HepG2 (cell line): ENCODE measurements at regions not wholly inside any gene's neighbourhood (a gene's known extent, or its start where the extent isn't known, plus 50 kb on each side); places are given as distances from the start of the nearest gene placed in this dataset.

Source experiments
- ATAC-seq: fragments of 200-7000 bp; cut with Tn5 transposase; 3 replicates; pipeline ENCODE4 v1.9.1; 2020; ENCODE audit warnings: mild to moderate bottlenecking, moderate library complexity
- BruUV-seq: library from RNA; stranded (reverse); fragments of 400-500 nt; replicated peaks from 2 replicates; lab custom pipeline; 2021; lab: Mats Ljungman, UMichigan
- CTCF ChIA-PET: fragments of 300-600 bp; formaldehyde crosslinking; extraction: SDS; loops from one replicate; lab custom pipeline; 2021; ENCODE audit warnings: low total read pairs, inconsistent platforms, low intra/inter-chr PET ratio; lab: Yijun Ruan, JAX
- POLR2A ChIA-PET: fragments of 350-600 bp; sonication (Branson Sonifier 250); formaldehyde crosslinking; loops from one replicate; lab custom pipeline; 2020; ENCODE audit warnings: antibody characterized with exemption, inconsistent platforms; lab: Yijun Ruan, JAX
- DNase-seq: peaks from one replicate; pipeline ENCODE4 v3.0.0-alpha.2; 2015; ENCODE audit warnings: low spot score
- FAIRE-seq: peaks from 3 replicates; lab custom pipeline; 2011; peaks lifted over from hg19 to GRCh38; lab: Jason Lieb, UNC
- H2AFZ ChIP-seq: one replicate; pipeline ENCODE4 v1.6.1; 2011; ENCODE audit warnings: low read length, inconsistent platforms
- H3K27ac ChIP-seq: fragments of 300-600 bp; 3 replicates; pipeline ENCODE4 v1.8.0; 2011; ENCODE audit warnings: mixed run types, mild to moderate bottlenecking, mixed read lengths, low read length, inconsistent platforms; ENCODE audit not compliant: insufficient read depth; ENCODE audit errors: extremely low read length
- H3K27me3 ChIP-seq, 2 experiments: fragments of 200-600 bp in 1 of 2; 2 replicates in 1 of 2; 3 replicates in 1 of 2; pipeline versions ENCODE4 v1.6.0 to v1.8.0; 2011; ENCODE audit warnings: low read length in 2 of 2, mild to moderate bottlenecking in 2 of 2, moderate library complexity in 2 of 2, inconsistent platforms in 1 of 2; ENCODE audit not compliant: insufficient read depth in 2 of 2, control insufficient read depth in 1 of 2
- H3K36me3 ChIP-seq, 2 experiments: fragments of 200-600 bp in 1 of 2; replicated peaks in 1 of 2; 2 replicates in 1 of 2; 3 replicates in 1 of 2; pipeline versions ENCODE4 v1.5.1 to v1.8.0; 2011; ENCODE audit warnings: low read length in 2 of 2, inconsistent platforms in 1 of 2; ENCODE audit not compliant: insufficient read depth in 2 of 2, control insufficient read depth in 1 of 2
- H3K4me1 ChIP-seq: 2 replicates; pipeline ENCODE4 v1.5.1; 2012; ENCODE audit warnings: low read length, inconsistent platforms; ENCODE audit not compliant: insufficient read depth
- H3K4me2 ChIP-seq: 2 replicates; pipeline ENCODE4 v1.6.0; 2011; ENCODE audit warnings: low read depth, low read length, inconsistent platforms
- H3K4me3 ChIP-seq, 3 experiments: fragments of 200-600 bp in 1 of 3; sonication (generic), shearing (Covaris generic) in 1 of 3; replicated peaks in 1 of 3; 2 replicates each; pipeline ENCODE4 v1.5.1; 2011 to 2016; ENCODE audit warnings: low read length in 3 of 3, inconsistent platforms in 2 of 3, low read depth in 2 of 3, mild to moderate bottlenecking in 2 of 3, control low read depth in 1 of 3, mixed read lengths in 1 of 3; ENCODE audit not compliant: insufficient read depth in 1 of 3
- H3K79me2 ChIP-seq: one replicate; pipeline ENCODE4 v1.6.1; 2011; ENCODE audit warnings: low read length, inconsistent platforms; ENCODE audit not compliant: insufficient read depth
- H3K9ac ChIP-seq: 2 replicates; pipeline ENCODE4 v1.6.0; 2011; ENCODE audit warnings: mild to moderate bottlenecking, low read depth, low read length, inconsistent platforms; ENCODE audit not compliant: insufficient read depth
- H3K9me3 ChIP-seq: 2 replicates; pipeline ENCODE4 v1.5.1; 2012; ENCODE audit warnings: mild to moderate bottlenecking, low read length
- H4K20me1 ChIP-seq: 2 replicates; pipeline ENCODE4 v1.6.0; 2011; ENCODE audit warnings: inconsistent platforms, mild to moderate bottlenecking, low read length, moderate library complexity; ENCODE audit not compliant: insufficient read depth
- MAFF ChIP-seq: IDR thresholded peaks from 2 replicates; pipeline ENCODE4 v1.6.1; 2011; ENCODE audit warnings: low read depth, low read length, improper control_type of control experiment
- MAX ChIP-seq: IDR thresholded peaks from 2 replicates; pipeline ENCODE4 v1.6.1; 2012; ENCODE audit warnings: inconsistent platforms
- MIXL1 ChIP-seq: IDR thresholded peaks from 2 replicates; pipeline ENCODE4 v1.6.1; 2016
- TFDP2 ChIP-seq: sonication (generic); formaldehyde crosslinking; IDR thresholded peaks from 2 replicates; pipeline ENCODE4 v1.4.0; 2020; ENCODE audit warnings: missing genetic modification reagents
- ZBTB40 ChIP-seq, 2 experiments: fragments of 450-650 bp in 1 of 2; sonication (generic) in 1 of 2; formaldehyde crosslinking in 1 of 2; IDR thresholded peaks; 2 replicates each; pipeline versions ENCODE4 v1.6.1 to v1.8.0; 2016 to 2022; ENCODE audit warnings: antibody characterized with exemption in 1 of 2, mild to moderate bottlenecking in 1 of 2, missing genetic modification reagents in 1 of 2
- ZFP41 ChIP-seq: sonication (generic); formaldehyde crosslinking; IDR thresholded peaks from 2 replicates; pipeline ENCODE4 v1.4.0; 2020; ENCODE audit warnings: mild to moderate bottlenecking, missing genetic modification reagents, borderline replicate concordance
- ZKSCAN8 ChIP-seq: IDR thresholded peaks from 2 replicates; pipeline ENCODE4 v1.6.1; 2016; ENCODE audit warnings: borderline replicate concordance, missing genetic modification reagents, missing compliant biosample characterization
- ZNF747 ChIP-seq: sonication (generic); formaldehyde crosslinking; IDR thresholded peaks from 2 replicates; pipeline ENCODE4 v1.8.1; 2023; ENCODE audit warnings: missing genetic modification reagents, mild to moderate bottlenecking, borderline replicate concordance
- WGBS: methylation state at CpG from one replicate; pipeline ENCODE4 v1.1.6; 2017; ENCODE audit warnings: low lambda C conversion rate; 5-methylcytosine and 5-hydroxymethylcytosine counted together
- in situ Hi-C: cut with HindIII; loops from 2 replicates; pipeline ENCODE4 v1.10.0; 2017; ENCODE audit warnings: low pct_unique_long_range_greater_than_20kb; ENCODE audit not compliant: extremely low pct_ligation_motif_present
- intact Hi-C: fragments of 100-400 bp; cut with micrococcal nuclease; formaldehyde crosslinking; loops from one replicate; pipeline ENCODE4 v1.10.0; 2022; ENCODE audit not compliant: unreplicated experiment
- TF ChIP-seq, protein P1 (sequence below): IDR thresholded peaks from 2 replicates; pipeline ENCODE4 v1.6.1; 2016; ENCODE audit warnings: low read depth, borderline replicate concordance

DNA sequence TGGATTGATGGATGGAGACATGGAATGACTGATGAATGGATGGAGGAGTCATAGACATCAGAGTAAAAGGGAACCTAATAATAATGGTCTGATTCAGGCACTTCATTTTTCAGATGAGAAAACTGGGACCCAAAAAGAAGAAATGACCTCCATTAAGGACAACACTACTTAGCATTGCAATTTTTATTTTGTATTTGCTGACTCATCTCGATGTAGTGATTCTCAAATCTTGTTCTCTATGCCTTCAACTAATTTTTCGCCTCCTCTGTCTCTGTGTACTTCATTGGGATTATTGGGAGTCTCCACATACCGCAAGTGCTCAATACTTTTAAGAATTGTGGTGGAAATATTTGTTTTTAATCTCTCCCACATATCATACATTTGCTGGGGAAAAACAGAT is 446.2 kb upstream of the FSHR start (continued):
- TF ChIP-seq ZBTB40 (IDR thresholded peaks at IDR 0.05), result no peak
- TF ChIP-seq ZBTB40 (CRISPR knock-in tag; IDR thresholded peaks at IDR 0.05), result no peak
- peak; percentile 90 for TF ChIP-seq MAFF
- no peak for TF ChIP-seq MAX

GRCh38 chr2:49598231-49598630 is 443.9 kb upstream of the FSHR start:
- H4K20me1 ChIP-seq, result no peaks in the 10 kb centered on the region
- CTCF ChIA-PET, result no interaction called here
- H3K9ac ChIP-seq, result no peak overlapping the region
- FAIRE-seq (no peak), ATAC-seq (no peak), DNase-seq (no peak)
- no peak overlapping the region for H3K4me2 ChIP-seq
- no peak overlapping the region for H3K27ac ChIP-seq
- no peaks in the 10 kb centered on the region for H3K27me3 ChIP-seq
- H3K4me3 ChIP-seq, result no peak overlapping the region
- no peaks in the 10 kb centered on the region for H3K4me1 ChIP-seq
- H3K9me3 ChIP-seq, result peaks cover 25% of the 10 kb centered on the region
- intact Hi-C loops (no loop called here), in situ Hi-C loops (no loop called here)
- BruUV-seq, result no TSS peak
- H3K36me3 ChIP-seq, result no peaks in the 10 kb centered on the region
- POLR2A ChIA-PET, result no interaction called here
- WGBS, result 0% methylated on average over 1 of the region's 1 CpG
- no peak overlapping the region for H2AFZ ChIP-seq
- H3K79me2 ChIP-seq, result no peaks in the 10 kb centered on the region
- TF ChIP-seq TFDP2 (CRISPR knock-in tag), result no peak
- no peak for TF ChIP-seq MIXL1 (CRISPR knock-in tag)
- TF ChIP-seq ZKSCAN8 (CRISPR knock-in tag), result no peak
- TF ChIP-seq MAX, result no peak
- TF ChIP-seq, protein P1, sequence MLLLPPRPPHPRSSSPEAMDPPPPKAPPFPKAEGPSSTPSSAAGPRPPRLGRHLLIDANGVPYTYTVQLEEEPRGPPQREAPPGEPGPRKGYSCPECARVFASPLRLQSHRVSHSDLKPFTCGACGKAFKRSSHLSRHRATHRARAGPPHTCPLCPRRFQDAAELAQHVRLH (CRISPR knock-in tag), result no peak
- TF ChIP-seq ZNF747 (CRISPR knock-in tag), result no peak
- no peak for TF ChIP-seq ZFP41 (CRISPR knock-in tag)
